HCT116 (cell line): ENCODE measurements at regions not wholly inside any gene's neighbourhood (a gene's known extent, or its start where the extent isn't known, plus 50 kb on each side); places are given as distances from the start of the nearest gene placed in this dataset.

Source experiments
- ATAC-seq: fragments of 200-7000 bp; cut with Tn5 transposase; 2 replicates; pipeline ENCODE4 v1.9.1; 2020; ENCODE audit warnings: mild to moderate bottlenecking, moderate library complexity
- BruUV-seq: library from RNA; stranded (reverse); fragments of 400-500 nt; replicated peaks from 2 replicates; lab custom pipeline; 2021; lab: Mats Ljungman, UMichigan
- CTCF ChIA-PET: fragments of 300-600 bp; sonication (Branson Sonifier 250); formaldehyde crosslinking; loops from one replicate; lab custom pipeline; 2021; ENCODE audit warnings: antibody characterized with exemption; lab: Charles Lee
- POLR2A ChIA-PET: fragments of 300-600, 350-600 bp; sonication (Branson Sonifier 250); formaldehyde crosslinking; loops from one replicate; lab custom pipeline; 2021; ENCODE audit warnings: antibody characterized with exemption; lab: Charles Lee
- RAD21 ChIA-PET, 2 experiments: fragments of 300-600 bp; sonication (Branson Sonifier 250); formaldehyde crosslinking; loops; one replicate each; lab custom pipeline; 2023; ENCODE audit warnings: low total read pairs in 2 of 2; ENCODE audit not compliant: uncharacterized antibody in 2 of 2, unreplicated experiment in 2 of 2, low non-redundant PET in 1 of 2; lab: Charles Lee
- DNase-seq: peaks from one replicate; pipeline ENCODE4 v3.0.0-alpha.2; 2010; ENCODE audit warnings: low read depth, low spot score
- H2AFZ ChIP-seq: fragments of 200-600 bp; shearing (Covaris generic), sonication (generic); 2 replicates; pipeline ENCODE4 v1.6.1; 2017; ENCODE audit warnings: low read depth, mixed run types, mixed read lengths, antibody characterized with exemption, low read length; ENCODE audit not compliant: poor library complexity, severe bottlenecking
- H3K27ac ChIP-seq: 2 replicates; pipeline ENCODE4 v1.5.1; 2012; ENCODE audit warnings: low read depth, low read length
- H3K27me3 ChIP-seq: fragments of 200-600 bp; sonication (generic); 2 replicates; pipeline ENCODE4 v1.6.1; 2016; ENCODE audit warnings: mixed run types, low read length, mixed read lengths; ENCODE audit not compliant: insufficient read depth
- H3K36me3 ChIP-seq, 2 experiments: fragments of 200-500 bp in 1 of 2; fragments of 200-600 bp in 1 of 2; sonication (Bioruptor generic) in 1 of 2; sonication (generic) in 1 of 2; 2 replicates each; pipeline versions ENCODE4 v1.5.1 to v1.6.1; 2014 to 2016; ENCODE audit warnings: low read length in 2 of 2, inconsistent platforms in 1 of 2, mixed read lengths in 1 of 2, mixed run types in 1 of 2; ENCODE audit not compliant: insufficient read depth in 2 of 2, control insufficient read depth in 1 of 2
- H3K4me1 ChIP-seq, 2 experiments: fragments of 200-600 bp in 1 of 2; sonication (generic) in 1 of 2; 2 replicates each; pipeline versions ENCODE4 v1.5.1 to v1.6.1; 2012 to 2017; ENCODE audit warnings: low read length in 2 of 2, inconsistent platforms in 1 of 2, mild to moderate bottlenecking in 1 of 2, mixed read lengths in 1 of 2, mixed run types in 1 of 2, moderate library complexity in 1 of 2; ENCODE audit not compliant: insufficient read depth in 2 of 2, control insufficient read depth in 1 of 2
- H3K4me2 ChIP-seq: fragments of 200-600 bp; sonication (generic); 2 replicates; pipeline ENCODE4 v1.6.1; 2017; ENCODE audit warnings: mixed run types, low read length, mixed read lengths
- H3K4me3 ChIP-seq, 2 experiments: fragments of 200-600 bp in 1 of 2; sonication (generic) in 1 of 2; replicated peaks in 1 of 2; 2 replicates each; pipeline ENCODE4 v1.5.1; 2011 to 2016; ENCODE audit warnings: low read length in 2 of 2, control low read depth in 1 of 2, low read depth in 1 of 2, mild to moderate bottlenecking in 1 of 2, mixed read lengths in 1 of 2, mixed run types in 1 of 2
- H3K79me2 ChIP-seq: fragments of 200-600 bp; sonication (generic); 2 replicates; pipeline ENCODE4 v1.6.1; 2017; ENCODE audit warnings: mild to moderate bottlenecking, mixed run types, low read length, moderate library complexity, mixed read lengths; ENCODE audit not compliant: insufficient read depth
- H3K9ac ChIP-seq: fragments of 200-600 bp; sonication (generic); 2 replicates; pipeline ENCODE4 v1.6.1; 2016; ENCODE audit warnings: low read length, mixed read lengths
- H3K9me2 ChIP-seq: fragments of 200-600 bp; sonication (generic), shearing (Covaris generic); 2 replicates; pipeline ENCODE4 v1.6.1; 2017; ENCODE audit warnings: mixed run types, mild to moderate bottlenecking, moderate library complexity; ENCODE audit not compliant: insufficient read depth
- H3K9me3 ChIP-seq, 2 experiments: fragments of 200-500 bp in 1 of 2; fragments of 200-600 bp in 1 of 2; sonication (Bioruptor generic) in 1 of 2; sonication (generic) in 1 of 2; 2 replicates each; pipeline ENCODE4 v1.6.1; 2014 to 2017; ENCODE audit warnings: low read length in 2 of 2, mixed read lengths in 2 of 2, inconsistent platforms in 1 of 2, low read depth in 1 of 2, mild to moderate bottlenecking in 1 of 2, mixed run types in 1 of 2, moderate library complexity in 1 of 2; ENCODE audit not compliant: control insufficient read depth in 1 of 2, insufficient read depth in 1 of 2
- H4K20me1 ChIP-seq: fragments of 200-600 bp; sonication (generic), shearing (Covaris generic); 2 replicates; pipeline ENCODE4 v1.6.1; 2017; ENCODE audit warnings: mixed run types, mild to moderate bottlenecking, moderate library complexity; ENCODE audit not compliant: insufficient read depth
- CBX3 ChIP-seq: IDR thresholded peaks from 2 replicates; pipeline ENCODE4 v1.6.1; 2012; ENCODE audit warnings: low read depth
- CEBPB ChIP-seq: IDR thresholded peaks from 2 replicates; pipeline ENCODE4 v1.6.1; 2012; ENCODE audit warnings: low read depth
- ELF1 ChIP-seq: IDR thresholded peaks from 2 replicates; pipeline ENCODE4 v1.6.1; 2012; ENCODE audit warnings: low read depth, borderline replicate concordance
- EZH2 ChIP-seq: fragments of 200-600 bp; sonication (generic); IDR thresholded peaks from 2 replicates; pipeline ENCODE4 v1.6.1; 2017; ENCODE audit warnings: antibody characterized with exemption, mixed run types
- FOSL1 ChIP-seq: IDR thresholded peaks from 2 replicates; pipeline ENCODE4 v1.6.1; 2012; ENCODE audit warnings: low read depth
- JUND ChIP-seq: IDR thresholded peaks from 2 replicates; pipeline ENCODE4 v1.6.1; 2012
- POLR2A ChIP-seq: IDR thresholded peaks from 2 replicates; pipeline ENCODE4 v1.7.0; 2011; ENCODE audit warnings: borderline replicate concordance; ENCODE audit not compliant: insufficient read depth, insufficient read length; ENCODE audit errors: extremely low read depth
- POLR2AphosphoS5 ChIP-seq: IDR thresholded peaks from 2 replicates; pipeline ENCODE4 v1.6.1; 2011; ENCODE audit warnings: mild to moderate bottlenecking, low read depth, low read length, moderate library complexity
- RAD21 ChIP-seq: IDR thresholded peaks from 2 replicates; pipeline ENCODE4 v1.6.1; 2012; ENCODE audit warnings: low read depth, mild to moderate bottlenecking
- SIN3A ChIP-seq: IDR thresholded peaks from 2 replicates; pipeline ENCODE4 v1.6.1; 2012; ENCODE audit warnings: low read depth
- SRF ChIP-seq: IDR thresholded peaks from 2 replicates; pipeline ENCODE4 v1.6.1; 2012; ENCODE audit warnings: low read depth
- YY1 ChIP-seq: IDR thresholded peaks from 2 replicates; pipeline ENCODE4 v1.6.1; 2011; ENCODE audit warnings: low read length, low read depth, moderate library complexity, mild to moderate bottlenecking; ENCODE audit not compliant: insufficient replicate concordance; ENCODE audit errors: extremely low read depth
- ZFX ChIP-seq: fragments of 450-650 bp; IDR thresholded peaks from 2 replicates; pipeline ENCODE4 v1.6.1; 2017
- intact Hi-C: fragments of 100-400 bp; cut with micrococcal nuclease; formaldehyde crosslinking; loops from 2 replicates; pipeline ENCODE4 v1.10.0; 2022
- TF ChIP-seq, protein P1 (sequence below), 3 experiments: fragments of 200-600 bp in 1 of 3; sonication (generic) in 1 of 3; IDR thresholded peaks in 2 of 3; conservative IDR thresholded peaks in 1 of 3; 2 replicates each; pipeline ENCODE4 v1.5.1; 2012 to 2017; ENCODE audit warnings: low read depth in 2 of 3, low read length in 2 of 3, antibody characterized with exemption in 1 of 3, borderline replicate concordance in 1 of 3, control low read depth in 1 of 3, mild to moderate bottlenecking in 1 of 3, mixed read lengths in 1 of 3, mixed run types in 1 of 3, moderate library complexity in 1 of 3; ENCODE audit not compliant: insufficient read depth in 1 of 3
- TF ChIP-seq, protein P2 (sequence below): IDR thresholded peaks from 2 replicates; pipeline ENCODE4 v1.6.1; 2011; ENCODE audit warnings: mild to moderate bottlenecking, low read length, moderate library complexity; ENCODE audit not compliant: insufficient replicate concordance; ENCODE audit errors: extremely low read depth

DNA sequence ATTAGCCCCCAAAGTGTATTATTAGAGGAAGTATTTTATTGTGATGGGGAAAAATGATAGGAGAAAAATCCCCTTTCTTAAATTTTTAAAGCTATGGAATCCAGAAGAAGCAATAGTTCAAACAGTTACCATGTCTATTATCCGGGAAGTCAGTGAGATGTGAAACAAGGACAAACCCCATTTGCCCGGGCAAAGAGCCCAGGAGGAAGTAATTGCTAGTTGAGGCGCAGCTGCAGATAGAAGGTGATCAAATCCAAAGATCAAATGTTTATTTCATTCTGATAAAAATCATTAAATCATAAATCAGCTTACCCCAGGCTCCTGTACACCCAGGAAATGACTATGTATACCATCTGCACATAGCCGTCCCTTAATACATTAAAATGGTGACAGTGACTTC lies 204.0 kb upstream of the CRBN start:
- DNase-seq (no peak), ATAC-seq (no peak)
- Histone ChIP-seq H3K4me2 (no peak overlapping the region), H3K9me3 (peaks cover 3 to 25% of the 10 kb centered on the region in 2 experiments; a peak in 2 of 4 replicates), H3K9me2 (no peaks in the 10 kb centered on the region), H3K27ac (no peak overlapping the region), H4K20me1 (no peaks in the 10 kb centered on the region), H3K36me3 (no peaks in the 10 kb centered on the region), H3K27me3 (no peaks in the 10 kb centered on the region), H2AFZ (no peak overlapping the region), H3K9ac (no peak overlapping the region), H3K79me2 (no peaks in the 10 kb centered on the region), H3K4me1 (no peaks in the 10 kb centered on the region), H3K4me3 (no peak overlapping the region)
- ChIA-PET POLR2A (no interaction called here), CTCF (no interaction called here), RAD21 (no interaction called here)
- intact Hi-C loops = no loop called here
- no TSS peak for BruUV-seq
- TF ChIP-seq ELF1 = no peak
- TF ChIP-seq, protein P1, sequence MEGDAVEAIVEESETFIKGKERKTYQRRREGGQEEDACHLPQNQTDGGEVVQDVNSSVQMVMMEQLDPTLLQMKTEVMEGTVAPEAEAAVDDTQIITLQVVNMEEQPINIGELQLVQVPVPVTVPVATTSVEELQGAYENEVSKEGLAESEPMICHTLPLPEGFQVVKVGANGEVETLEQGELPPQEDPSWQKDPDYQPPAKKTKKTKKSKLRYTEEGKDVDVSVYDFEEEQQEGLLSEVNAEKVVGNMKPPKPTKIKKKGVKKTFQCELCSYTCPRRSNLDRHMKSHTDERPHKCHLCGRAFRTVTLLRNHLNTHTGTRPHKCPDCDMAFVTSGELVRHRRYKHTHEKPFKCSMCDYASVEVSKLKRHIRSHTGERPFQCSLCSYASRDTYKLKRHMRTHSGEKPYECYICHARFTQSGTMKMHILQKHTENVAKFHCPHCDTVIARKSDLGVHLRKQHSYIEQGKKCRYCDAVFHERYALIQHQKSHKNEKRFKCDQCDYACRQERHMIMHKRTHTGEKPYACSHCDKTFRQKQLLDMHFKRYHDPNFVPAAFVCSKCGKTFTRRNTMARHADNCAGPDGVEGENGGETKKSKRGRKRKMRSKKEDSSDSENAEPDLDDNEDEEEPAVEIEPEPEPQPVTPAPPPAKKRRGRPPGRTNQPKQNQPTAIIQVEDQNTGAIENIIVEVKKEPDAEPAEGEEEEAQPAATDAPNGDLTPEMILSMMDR (IDR thresholded peaks at IDR 0.05 in 2 of 3, conservative IDR thresholded peaks at IDR 0.05 in 1 of 3; ENCODE audit: borderline replicate concordance in 1 of 3, insufficient read depth in 1 of 3, low read depth in 2 of 3, low read length in 2 of 3) = no peak
- TF ChIP-seq CEBPB = no peak
- TF ChIP-seq CBX3 = no peak
- TF ChIP-seq FOSL1 = no peak
- TF ChIP-seq, protein P2, sequence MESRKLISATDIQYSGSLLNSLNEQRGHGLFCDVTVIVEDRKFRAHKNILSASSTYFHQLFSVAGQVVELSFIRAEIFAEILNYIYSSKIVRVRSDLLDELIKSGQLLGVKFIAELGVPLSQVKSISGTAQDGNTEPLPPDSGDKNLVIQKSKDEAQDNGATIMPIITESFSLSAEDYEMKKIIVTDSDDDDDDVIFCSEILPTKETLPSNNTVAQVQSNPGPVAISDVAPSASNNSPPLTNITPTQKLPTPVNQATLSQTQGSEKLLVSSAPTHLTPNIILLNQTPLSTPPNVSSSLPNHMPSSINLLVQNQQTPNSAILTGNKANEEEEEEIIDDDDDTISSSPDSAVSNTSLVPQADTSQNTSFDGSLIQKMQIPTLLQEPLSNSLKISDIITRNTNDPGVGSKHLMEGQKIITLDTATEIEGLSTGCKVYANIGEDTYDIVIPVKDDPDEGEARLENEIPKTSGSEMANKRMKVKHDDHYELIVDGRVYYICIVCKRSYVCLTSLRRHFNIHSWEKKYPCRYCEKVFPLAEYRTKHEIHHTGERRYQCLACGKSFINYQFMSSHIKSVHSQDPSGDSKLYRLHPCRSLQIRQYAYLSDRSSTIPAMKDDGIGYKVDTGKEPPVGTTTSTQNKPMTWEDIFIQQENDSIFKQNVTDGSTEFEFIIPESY = no peak
- TF ChIP-seq RAD21 = no peak
- TF ChIP-seq SIN3A = no peak
- no peak for TF ChIP-seq YY1
- TF ChIP-seq EZH2 = no peak
- TF ChIP-seq SRF = no peak
- no peak for TF ChIP-seq POLR2AphosphoS5
- no peak for TF ChIP-seq ZFX
- TF ChIP-seq POLR2A = no peak
- TF ChIP-seq JUND = no peak
